ENCODE measurements at regions not wholly inside any gene's neighbourhood (a gene's known extent, or its start where the extent isn't known, plus 50 kb on each side); places are given as distances from the start of the nearest gene placed in this dataset.

- no peak for TF ChIP-seq CTCF (IDR thresholded peaks at IDR 0.05)
- peak overlapping the region; percentile 45 to 57 for H3K27ac Mint-ChIP-seq
- Histone ChIP-seq H3K9me3 (ENCODE audit: control insufficient read depth, insufficient read depth, low read length) (no peaks in the 10 kb centered on the region), H3K36me3 (ENCODE audit: control insufficient read depth, insufficient read depth, low read length) (no peaks in the 10 kb centered on the region), H3K4me3 (ENCODE audit: low read length) (no peak overlapping the region), H3K27me3 (ENCODE audit: control insufficient read depth, insufficient read depth, low read length) (no peaks in the 10 kb centered on the region), H3K27ac (ENCODE audit: low read length) (no peak overlapping the region), H3K4me1 (ENCODE audit: control insufficient read depth, insufficient read depth, low read length) (peaks cover 34% of the 10 kb centered on the region)
- no peaks in the 10 kb centered on the region for H3K9me3 Mint-ChIP-seq
- peak overlapping the region; percentile 1 for H3K4me3 Mint-ChIP-seq
- 88% methylated on average over 3 of the region's 3 CpGs for WGBS (ENCODE audit: insufficient coverage)
- ATAC-seq (no peak), DNase-seq (no peak)
- peaks cover 0 to 2% of the 10 kb centered on the region in 2 donors for H3K27me3 Mint-ChIP-seq (ENCODE audit: low read depth in 2 of 2)
- no peaks in the 10 kb centered on the region for H3K36me3 Mint-ChIP-seq
- intact Hi-C loops (cut with micrococcal nuclease): no loop called here
- peaks cover 59 to 63% of the 10 kb centered on the region in 2 donors for H3K4me1 Mint-ChIP-seq
These were observed 77.0 kb upstream of the UMPS start for GRCh38 chr3:124653071-124653796.

GRCh38 chr3:124653797-124654469 lies 76.3 kb upstream of the UMPS start:
- no peak for ATAC-seq
- Histone ChIP-seq H3K27ac (ENCODE audit: low read length) (no peak overlapping the region), H3K27me3 (ENCODE audit: control insufficient read depth, insufficient read depth, low read length) (no peaks in the 10 kb centered on the region), H3K36me3 (ENCODE audit: control insufficient read depth, insufficient read depth, low read length) (no peaks in the 10 kb centered on the region), H3K4me3 (ENCODE audit: low read length) (no peak overlapping the region), H3K9me3 (ENCODE audit: control insufficient read depth, insufficient read depth, low read length) (no peaks in the 10 kb centered on the region), H3K4me1 (ENCODE audit: control insufficient read depth, insufficient read depth, low read length) (peaks cover 37% of the 10 kb centered on the region)
- no peaks in the 10 kb centered on the region for H3K36me3 Mint-ChIP-seq
- intact Hi-C loops (cut with micrococcal nuclease): no loop called here
- H3K27ac Mint-ChIP-seq: no peak overlapping the region
- DNase-seq: no peak
- H3K4me1 Mint-ChIP-seq: peaks cover 65 to 66% of the 10 kb centered on the region in 2 donors
- H3K27me3 Mint-ChIP-seq (ENCODE audit: low read depth in 2 of 2): peaks cover 0 to 2% of the 10 kb centered on the region in 2 donors
- WGBS (ENCODE audit: insufficient coverage): 69% methylated on average over 4 of the region's 4 CpGs
- no peaks in the 10 kb centered on the region for H3K9me3 Mint-ChIP-seq
- no peak overlapping the region for H3K4me3 Mint-ChIP-seq
- TF ChIP-seq CTCF (IDR thresholded peaks at IDR 0.05): no peak

GRCh38 chr3:124654470-124654845 lies 75.8 kb upstream of the UMPS start:
- Mint-ChIP-seq H3K9me3 (no peaks in the 10 kb centered on the region), H3K4me3 (no peak overlapping the region), H3K27me3 (ENCODE audit: low read depth in 2 of 2) (peaks cover 0 to 2% of the 10 kb centered on the region in 2 donors), H3K4me1 (peaks cover 66 to 70% of the 10 kb centered on the region in 2 donors), H3K36me3 (no peaks in the 10 kb centered on the region), H3K27ac (peak overlapping the region in 1 of 2 donors; percentile 16)
- Histone ChIP-seq H3K4me1 (ENCODE audit: control insufficient read depth, insufficient read depth, low read length) (peaks cover 37% of the 10 kb centered on the region), H3K4me3 (ENCODE audit: low read length) (no peak overlapping the region), H3K36me3 (ENCODE audit: control insufficient read depth, insufficient read depth, low read length) (no peaks in the 10 kb centered on the region), H3K27me3 (ENCODE audit: control insufficient read depth, insufficient read depth, low read length) (no peaks in the 10 kb centered on the region), H3K27ac (ENCODE audit: low read length) (no peak overlapping the region), H3K9me3 (ENCODE audit: control insufficient read depth, insufficient read depth, low read length) (no peaks in the 10 kb centered on the region)
- DNase-seq: no peak
- no peak for ATAC-seq
- intact Hi-C loops (cut with micrococcal nuclease): no loop called here
- no peak for TF ChIP-seq CTCF (IDR thresholded peaks at IDR 0.05)

All from natural killer cell (primary cell).